ENCODE measurements at regions not wholly inside any gene's neighbourhood (a gene's known extent, or its start where the extent isn't known, plus 50 kb on each side); places are given as distances from the start of the nearest gene placed in this dataset.
A peak's percentile ranks its signal among the peaks of the same experiment; 100 is the strongest.

GRCh38 chr12:123043536-123044001, 63.1 kb downstream of the ARL6IP4 start:
- in situ Hi-C loops (cut with HindIII; ENCODE audit: extremely low pct_ligation_motif_present, low pct_unique_long_range_greater_than_20kb): loop anchor here (5.0 kb wide), 1 partner anchor 189 kb away; the partner anchor contains the start of genes MPHOSPH9 and MTRFR
- no peaks in the 10 kb centered on the region for H3K36me3 ChIP-seq (replicated peaks in 1 of 2; ENCODE audit: control insufficient read depth in 1 of 2, insufficient read depth in 2 of 2, low read length in 2 of 2)
- H2AFZ ChIP-seq (ENCODE audit: low read length): no peak overlapping the region
- H3K27me3 ChIP-seq (ENCODE audit: control insufficient read depth in 1 of 2, insufficient read depth in 2 of 2, low read length in 2 of 2): no peaks in the 10 kb centered on the region
- FAIRE-seq: peak; percentile 39
- no peaks in the 10 kb centered on the region for H4K20me1 ChIP-seq (ENCODE audit: insufficient read depth, low read length)
- 89% methylated on average over 5 of the region's 7 CpGs for WGBS (ENCODE audit: low lambda C conversion rate)
- BruUV-seq (replicated peaks): no TSS peak
- ChIA-PET CTCF (ENCODE audit: low intra/inter-chr PET ratio, low total read pairs) (interaction anchor here (1.8 kb wide), 2 partner anchors 32 to 107 kb away, joined by 4 to 7 read pairs; partner anchors contain the start of gene PITPNM2), POLR2A (interaction anchor here (0.6 to 2.9 kb wide), 3 partner anchors 26 to 1898 kb away, joined by 3 to 17 read pairs (median 4); partner anchors contain the start of genes MPHOSPH9 and MTRFR)
- peak; percentile 60 for DNase-seq (ENCODE audit: low spot score)
- peak; percentile 93 for ATAC-seq
- H3K9me3 ChIP-seq (ENCODE audit: low read length): no peaks in the 10 kb centered on the region
- no peak overlapping the region for H3K27ac ChIP-seq (ENCODE audit: extremely low read length, insufficient read depth, low read length)
- intact Hi-C loops (cut with micrococcal nuclease; ENCODE audit: unreplicated experiment): loop anchor here (1.0 to 5.0 kb wide), 2 partner anchors 109 to 195 kb away; partner anchors contain the start of gene PITPNM2
- no peaks in the 10 kb centered on the region for H3K79me2 ChIP-seq (ENCODE audit: insufficient read depth, low read length)
- H3K9ac ChIP-seq (ENCODE audit: insufficient read depth, low read depth, low read length): no peak overlapping the region
- 0 out of 2 replicates have a peak, but pooled peaks cover 5% of the 10 kb centered on the region for H3K4me1 ChIP-seq (ENCODE audit: insufficient read depth, low read length)
- H3K4me2 ChIP-seq (ENCODE audit: low read depth, low read length): no peak overlapping the region
- H3K4me3 ChIP-seq (replicated peaks in 1 of 3; ENCODE audit: insufficient read depth in 1 of 3, low read depth in 2 of 3, low read length in 3 of 3): no peak overlapping the region
- TF ChIP-seq U2AF1 (optimal IDR thresholded peaks at IDR 0.05; ENCODE audit: low read depth, low read length): no peak
- no peak for TF ChIP-seq XBP1 (CRISPR knock-in tag; IDR thresholded peaks at IDR 0.05)
- no peak for TF ChIP-seq ZKSCAN8 (CRISPR knock-in tag; IDR thresholded peaks at IDR 0.05; ENCODE audit: borderline replicate concordance)
- no peak for TF ChIP-seq ZNF30 (CRISPR knock-in tag; IDR thresholded peaks at IDR 0.05)
- TF ChIP-seq ZNF414 (CRISPR knock-in tag; IDR thresholded peaks at IDR 0.05): no peak
- TF ChIP-seq KDM5B (CRISPR knock-in tag; IDR thresholded peaks at IDR 0.05; ENCODE audit: borderline replicate concordance): no peak
- TF ChIP-seq TRIM24 (CRISPR knock-in tag; IDR thresholded peaks at IDR 0.05): no peak
- TF ChIP-seq MYNN (CRISPR knock-in tag; IDR thresholded peaks at IDR 0.05; ENCODE audit: low read depth): no peak
- TF ChIP-seq, protein P1, sequence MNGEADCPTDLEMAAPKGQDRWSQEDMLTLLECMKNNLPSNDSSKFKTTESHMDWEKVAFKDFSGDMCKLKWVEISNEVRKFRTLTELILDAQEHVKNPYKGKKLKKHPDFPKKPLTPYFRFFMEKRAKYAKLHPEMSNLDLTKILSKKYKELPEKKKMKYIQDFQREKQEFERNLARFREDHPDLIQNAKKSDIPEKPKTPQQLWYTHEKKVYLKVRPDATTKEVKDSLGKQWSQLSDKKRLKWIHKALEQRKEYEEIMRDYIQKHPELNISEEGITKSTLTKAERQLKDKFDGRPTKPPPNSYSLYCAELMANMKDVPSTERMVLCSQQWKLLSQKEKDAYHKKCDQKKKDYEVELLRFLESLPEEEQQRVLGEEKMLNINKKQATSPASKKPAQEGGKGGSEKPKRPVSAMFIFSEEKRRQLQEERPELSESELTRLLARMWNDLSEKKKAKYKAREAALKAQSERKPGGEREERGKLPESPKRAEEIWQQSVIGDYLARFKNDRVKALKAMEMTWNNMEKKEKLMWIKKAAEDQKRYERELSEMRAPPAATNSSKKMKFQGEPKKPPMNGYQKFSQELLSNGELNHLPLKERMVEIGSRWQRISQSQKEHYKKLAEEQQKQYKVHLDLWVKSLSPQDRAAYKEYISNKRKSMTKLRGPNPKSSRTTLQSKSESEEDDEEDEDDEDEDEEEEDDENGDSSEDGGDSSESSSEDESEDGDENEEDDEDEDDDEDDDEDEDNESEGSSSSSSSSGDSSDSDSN (CRISPR knock-in tag; IDR thresholded peaks at IDR 0.05): peak; percentile 36; the same call in 1 of the 2 replicates
- TF ChIP-seq HOXA3 (CRISPR knock-in tag; IDR thresholded peaks at IDR 0.05): no peak
- TF ChIP-seq ATM (IDR thresholded peaks at IDR 0.05; ENCODE audit: borderline replicate concordance): no peak
- 0 out of 2 replicates have a peak, but pooled peaks have one; percentile 24 for TF ChIP-seq REPIN1 (CRISPR knock-in tag; IDR thresholded peaks at IDR 0.05; ENCODE audit: borderline replicate concordance, low read depth)
- TF ChIP-seq SALL2 (CRISPR knock-in tag; IDR thresholded peaks at IDR 0.05): no peak
- no peak for TF ChIP-seq ZNF841 (CRISPR knock-in tag; IDR thresholded peaks at IDR 0.05; ENCODE audit: borderline replicate concordance)
- no peak for TF ChIP-seq ZNF792 (CRISPR knock-in tag; IDR thresholded peaks at IDR 0.05)
- TF ChIP-seq SOX5 (CRISPR knock-in tag; IDR thresholded peaks at IDR 0.05; ENCODE audit: borderline replicate concordance): 0 out of 2 replicates have a peak, but pooled peaks have one; percentile 13
- no peak for TF ChIP-seq YEATS4 (CRISPR knock-in tag; IDR thresholded peaks at IDR 0.05; ENCODE audit: borderline replicate concordance)
- no peak for TF ChIP-seq SNRNP70 (IDR thresholded peaks at IDR 0.05; ENCODE audit: low read depth, low read length)
- TF ChIP-seq, protein P2, sequence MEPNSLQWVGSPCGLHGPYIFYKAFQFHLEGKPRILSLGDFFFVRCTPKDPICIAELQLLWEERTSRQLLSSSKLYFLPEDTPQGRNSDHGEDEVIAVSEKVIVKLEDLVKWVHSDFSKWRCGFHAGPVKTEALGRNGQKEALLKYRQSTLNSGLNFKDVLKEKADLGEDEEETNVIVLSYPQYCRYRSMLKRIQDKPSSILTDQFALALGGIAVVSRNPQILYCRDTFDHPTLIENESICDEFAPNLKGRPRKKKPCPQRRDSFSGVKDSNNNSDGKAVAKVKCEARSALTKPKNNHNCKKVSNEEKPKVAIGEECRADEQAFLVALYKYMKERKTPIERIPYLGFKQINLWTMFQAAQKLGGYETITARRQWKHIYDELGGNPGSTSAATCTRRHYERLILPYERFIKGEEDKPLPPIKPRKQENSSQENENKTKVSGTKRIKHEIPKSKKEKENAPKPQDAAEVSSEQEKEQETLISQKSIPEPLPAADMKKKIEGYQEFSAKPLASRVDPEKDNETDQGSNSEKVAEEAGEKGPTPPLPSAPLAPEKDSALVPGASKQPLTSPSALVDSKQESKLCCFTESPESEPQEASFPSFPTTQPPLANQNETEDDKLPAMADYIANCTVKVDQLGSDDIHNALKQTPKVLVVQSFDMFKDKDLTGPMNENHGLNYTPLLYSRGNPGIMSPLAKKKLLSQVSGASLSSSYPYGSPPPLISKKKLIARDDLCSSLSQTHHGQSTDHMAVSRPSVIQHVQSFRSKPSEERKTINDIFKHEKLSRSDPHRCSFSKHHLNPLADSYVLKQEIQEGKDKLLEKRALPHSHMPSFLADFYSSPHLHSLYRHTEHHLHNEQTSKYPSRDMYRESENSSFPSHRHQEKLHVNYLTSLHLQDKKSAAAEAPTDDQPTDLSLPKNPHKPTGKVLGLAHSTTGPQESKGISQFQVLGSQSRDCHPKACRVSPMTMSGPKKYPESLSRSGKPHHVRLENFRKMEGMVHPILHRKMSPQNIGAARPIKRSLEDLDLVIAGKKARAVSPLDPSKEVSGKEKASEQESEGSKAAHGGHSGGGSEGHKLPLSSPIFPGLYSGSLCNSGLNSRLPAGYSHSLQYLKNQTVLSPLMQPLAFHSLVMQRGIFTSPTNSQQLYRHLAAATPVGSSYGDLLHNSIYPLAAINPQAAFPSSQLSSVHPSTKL (CRISPR knock-in tag; IDR thresholded peaks at IDR 0.05): 0 out of 2 replicates have a peak, but pooled peaks have one; percentile 14
- TF ChIP-seq ZBTB1 (CRISPR knock-in tag; IDR thresholded peaks at IDR 0.05; ENCODE audit: borderline replicate concordance): no peak

All from HepG2 (cell line).